MCF 10A (cell line): ENCODE measurements at regions not wholly inside any gene's neighbourhood (a gene's known extent, or its start where the extent isn't known, plus 50 kb on each side); places are given as distances from the start of the nearest gene placed in this dataset.
"Not testable (repeated sequence)": the region's sequence is repeated elsewhere in the genome, so short reads cannot be mapped to it uniquely, and the experiment has no call there.

Source experiments
- BruUV-seq: library from RNA; stranded (reverse); fragments of 400-500 nt; replicated peaks from 2 replicates; lab custom pipeline; 2021; lab: Mats Ljungman, UMichigan
- CTCF ChIA-PET: fragments of 300-600 bp; sonication (Branson Sonifier 250); formaldehyde crosslinking; extraction: SDS; loops from one replicate; lab custom pipeline; 2021; ENCODE audit warnings: antibody characterized with exemption, inconsistent platforms; lab: Yijun Ruan, JAX
- POLR2A ChIA-PET: fragments of 300-600, 350-650 bp; sonication (Branson Sonifier 250); formaldehyde crosslinking; extraction: SDS; loops from one replicate; lab custom pipeline; 2020; ENCODE audit warnings: antibody characterized with exemption, inconsistent platforms; lab: Yijun Ruan, JAX
- DNase-seq: peaks from one replicate; pipeline ENCODE4 v3.0.0-alpha.2; 2018; ENCODE audit not compliant: unreplicated experiment
- H3K27ac Mint-ChIP-seq: one replicate; pipeline ENCODE4 v1.8.0; 2022; ENCODE audit warnings: mild to moderate bottlenecking, low read depth, mixed read lengths; ENCODE audit not compliant: unreplicated experiment
- H3K27me3 Mint-ChIP-seq: one replicate; pipeline ENCODE4 v1.8.0; 2022; ENCODE audit warnings: mixed read lengths; ENCODE audit not compliant: insufficient read depth, unreplicated experiment
- H3K36me3 Mint-ChIP-seq: one replicate; pipeline ENCODE4 v1.8.0; 2022; ENCODE audit warnings: mild to moderate bottlenecking, moderate library complexity, mixed read lengths; ENCODE audit not compliant: insufficient read depth, unreplicated experiment
- H3K4me1 Mint-ChIP-seq: one replicate; pipeline ENCODE4 v1.8.0; 2022; ENCODE audit warnings: mixed read lengths; ENCODE audit not compliant: insufficient read depth, unreplicated experiment
- H3K4me3 Mint-ChIP-seq: one replicate; pipeline ENCODE4 v1.8.0; 2022; ENCODE audit warnings: mild to moderate bottlenecking, moderate library complexity, mixed read lengths; ENCODE audit not compliant: unreplicated experiment
- H3K9me3 Mint-ChIP-seq: one replicate; pipeline ENCODE4 v1.8.0; 2022; ENCODE audit warnings: mixed read lengths; ENCODE audit not compliant: unreplicated experiment
- intact Hi-C: fragments of 100-400 bp; cut with micrococcal nuclease; formaldehyde crosslinking; loops from 2 replicates; pipeline ENCODE4 v1.14.1; 2022
- TF ChIP-seq, protein P1 (sequence below): fragments of 200-600 bp; IDR thresholded peaks from one replicate; pipeline ENCODE4 v1.8.0; 2022; ENCODE audit warnings: antibody characterized with exemption, mild to moderate bottlenecking; ENCODE audit not compliant: unreplicated experiment

- POLR2A ChIA-PET = no interaction called here
- DNase-seq = no peak
- H3K27me3 Mint-ChIP-seq = no peaks in the 10 kb centered on the region
- H3K27ac Mint-ChIP-seq = no peak overlapping the region
- peaks cover 18% of the 10 kb centered on the region for H3K4me1 Mint-ChIP-seq
- CTCF ChIA-PET = no interaction called here
- intact Hi-C loops = no loop called here
- peaks cover 10% of the 10 kb centered on the region for H3K36me3 Mint-ChIP-seq
- H3K9me3 Mint-ChIP-seq = no peaks in the 10 kb centered on the region
- H3K4me3 Mint-ChIP-seq = no peak overlapping the region
- TF ChIP-seq, protein P1, sequence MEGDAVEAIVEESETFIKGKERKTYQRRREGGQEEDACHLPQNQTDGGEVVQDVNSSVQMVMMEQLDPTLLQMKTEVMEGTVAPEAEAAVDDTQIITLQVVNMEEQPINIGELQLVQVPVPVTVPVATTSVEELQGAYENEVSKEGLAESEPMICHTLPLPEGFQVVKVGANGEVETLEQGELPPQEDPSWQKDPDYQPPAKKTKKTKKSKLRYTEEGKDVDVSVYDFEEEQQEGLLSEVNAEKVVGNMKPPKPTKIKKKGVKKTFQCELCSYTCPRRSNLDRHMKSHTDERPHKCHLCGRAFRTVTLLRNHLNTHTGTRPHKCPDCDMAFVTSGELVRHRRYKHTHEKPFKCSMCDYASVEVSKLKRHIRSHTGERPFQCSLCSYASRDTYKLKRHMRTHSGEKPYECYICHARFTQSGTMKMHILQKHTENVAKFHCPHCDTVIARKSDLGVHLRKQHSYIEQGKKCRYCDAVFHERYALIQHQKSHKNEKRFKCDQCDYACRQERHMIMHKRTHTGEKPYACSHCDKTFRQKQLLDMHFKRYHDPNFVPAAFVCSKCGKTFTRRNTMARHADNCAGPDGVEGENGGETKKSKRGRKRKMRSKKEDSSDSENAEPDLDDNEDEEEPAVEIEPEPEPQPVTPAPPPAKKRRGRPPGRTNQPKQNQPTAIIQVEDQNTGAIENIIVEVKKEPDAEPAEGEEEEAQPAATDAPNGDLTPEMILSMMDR = no peak
- no TSS peak for BruUV-seq
These were observed 90.6 kb upstream of the LHX1 start for GRCh38 chr17:36846410-36847292.

- no TSS peak for BruUV-seq
- ChIA-PET CTCF (interaction anchor here (0.7 kb wide), 1 partner anchor 353 kb away, joined by 5 read pairs; no protein-coding TSS in a partner anchor), POLR2A (interaction anchor here (0.6 to 2.2 kb wide), 3 partner anchors 20 to 132 kb away, joined by 3 to 9 read pairs (median 3); partner anchors contain the start of gene AATF)
- intact Hi-C loops = no loop called here
- peak; percentile 53 for DNase-seq
- Mint-ChIP-seq H3K27me3 (no peaks in the 10 kb centered on the region), H3K27ac (no peak overlapping the region), H3K4me1 (peaks cover 18% of the 10 kb centered on the region), H3K36me3 (peaks cover 10% of the 10 kb centered on the region), H3K9me3 (no peaks in the 10 kb centered on the region), H3K4me3 (no peak overlapping the region)
- TF ChIP-seq, protein P1 = no peak
These were observed 89.0 kb upstream of the LHX1 start for GRCh38 chr17:36848008-36848902.

- intact Hi-C loops, BruUV-seq, H3K27me3 Mint-ChIP-seq, H3K4me3 Mint-ChIP-seq, H3K9me3 Mint-ChIP-seq: not testable (repeated sequence)
- DNase-seq = peak; percentile 40
- Mint-ChIP-seq H3K27ac (peak overlapping the region; percentile 94), H3K4me1 (peaks cover 18% of the 10 kb centered on the region), H3K36me3 (peaks cover 10% of the 10 kb centered on the region)
- CTCF ChIA-PET = interaction anchor here (0.7 kb wide), 1 partner anchor 354 kb away, joined by 5 read pairs; no protein-coding TSS in a partner anchor
- POLR2A ChIA-PET = interaction anchor here (1.2 to 2.2 kb wide), 2 partner anchors 19 to 100 kb away, joined by 3 to 9 read pairs; partner anchors contain the start of gene AATF
These were observed 88.3 kb upstream of the LHX1 start for GRCh38 chr17:36849020-36849419.

DNA sequence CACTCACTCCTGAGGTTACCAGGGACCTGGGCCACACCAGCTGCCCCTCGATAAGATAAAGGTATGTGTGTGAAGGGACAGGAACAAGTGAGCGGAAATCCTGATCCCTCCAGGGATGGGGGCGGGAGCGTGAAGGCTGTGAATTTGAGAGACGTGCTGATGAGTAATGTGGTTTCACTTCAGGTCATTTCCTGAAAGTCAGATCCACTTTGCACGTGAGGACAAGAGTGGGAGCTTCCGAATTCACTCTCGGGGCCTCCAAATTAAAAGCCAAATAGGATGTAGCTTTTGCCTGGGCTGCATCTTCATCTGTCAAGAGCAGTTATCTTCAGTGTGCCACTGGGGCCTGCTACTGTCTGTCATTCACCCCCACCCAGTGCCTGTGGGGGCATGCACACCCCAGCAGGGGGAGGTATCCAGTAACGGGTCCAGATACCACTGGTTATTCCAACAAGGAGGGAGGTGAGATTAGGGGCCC, 87.4 kb upstream of the LHX1 start:
- ChIA-PET POLR2A (interaction anchor here (1.1 to 2.2 kb wide), 2 partner anchors 99 to 304 kb away, joined by 3 to 9 read pairs; partner anchors contain the start of gene AATF), CTCF (interaction anchor here (0.6 kb wide), 1 partner anchor 184 kb away, joined by 4 read pairs; no protein-coding TSS in a partner anchor)
- BruUV-seq = no TSS peak
- Mint-ChIP-seq H3K27ac (peak overlapping the region; percentile 94), H3K4me3 (no peak overlapping the region), H3K9me3 (no peaks in the 10 kb centered on the region), H3K4me1 (peaks cover 18% of the 10 kb centered on the region), H3K36me3 (peaks cover 10% of the 10 kb centered on the region), H3K27me3 (no peaks in the 10 kb centered on the region)
- TF ChIP-seq, protein P1 = no peak
- DNase-seq = peak; percentile 91
- intact Hi-C loops = loop anchor here (1.0 to 2.0 kb wide), 2 partner anchors 71 to 98 kb away; partner anchors contain the start of gene AATF
